OCI-LY3 (cell line): ENCODE measurements at regions not wholly inside any gene's neighbourhood (a gene's known extent, or its start where the extent isn't known, plus 50 kb on each side); places are given as distances from the start of the nearest gene placed in this dataset.

ENCODE experiments used
- H2AFZ ChIP-seq: fragments of 200-600, 300-600 bp; shearing (Covaris generic); 2 replicates; pipeline ENCODE4 v1.6.0; 2014; ENCODE audit warnings: antibody characterized with exemption, low read depth, low read length
- H3K27ac ChIP-seq: fragments of 200-600, 300-600 bp; sonication (generic); 2 replicates; pipeline ENCODE4 v1.5.1; 2014; ENCODE audit warnings: mild to moderate bottlenecking, low read length, moderate library complexity, mixed read lengths
- H3K27me3 ChIP-seq: fragments of 200-600, 300-600 bp; sonication (generic); 2 replicates; pipeline ENCODE4 v1.6.1; 2014; ENCODE audit warnings: low read depth, low read length, mixed read lengths
- H3K36me3 ChIP-seq: fragments of 200-600, 300-600 bp; sonication (generic); replicated peaks from 2 replicates; pipeline ENCODE3; 2014; ENCODE audit warnings: low read depth, low read length, mixed read lengths
- H3K4me1 ChIP-seq: fragments of 300-600, 200-600 bp; sonication (generic); 2 replicates; pipeline ENCODE4 v1.6.1; 2014; ENCODE audit warnings: low read length, mixed read lengths
- H3K4me2 ChIP-seq: fragments of 200-600, 300-600 bp; sonication (generic); 2 replicates; pipeline ENCODE4 v1.6.1; 2014; ENCODE audit warnings: low read length, mixed read lengths
- H3K4me3 ChIP-seq: fragments of 300-600, 200-600 bp; sonication (generic); 2 replicates; pipeline ENCODE4 v1.5.1; 2014; ENCODE audit warnings: antibody characterized with exemption, mild to moderate bottlenecking, low read length, moderate library complexity
- H3K79me2 ChIP-seq: fragments of 300-600, 200-600 bp; shearing (Covaris generic); 2 replicates; pipeline ENCODE4 v1.6.1; 2014; ENCODE audit warnings: mild to moderate bottlenecking, low read length, mixed read lengths
- H3K9ac ChIP-seq: fragments of 300-600, 200-600 bp; shearing (Covaris generic); 2 replicates; pipeline ENCODE4 v1.6.0; 2014; ENCODE audit warnings: mild to moderate bottlenecking, low read length, moderate library complexity
- H3K9me3 ChIP-seq: fragments of 200-600, 300-600 bp; shearing (Covaris generic); 2 replicates; pipeline ENCODE4 v1.6.1; 2014; ENCODE audit warnings: low read length, mixed read lengths; ENCODE audit not compliant: insufficient read depth
- H4K20me1 ChIP-seq: fragments of 200-600, 300-600 bp; sonication (generic); 2 replicates; pipeline ENCODE4 v1.6.1; 2016; ENCODE audit warnings: low read length, mixed read lengths; ENCODE audit not compliant: insufficient read depth
- CTCF ChIP-seq: fragments of 200-600, 300-600 bp; sonication (generic); IDR thresholded peaks from 2 replicates; pipeline ENCODE4 v1.5.1; 2014; ENCODE audit warnings: antibody characterized with exemption, low read length, low read depth
- EZH2phosphoT487 ChIP-seq: fragments of 200-600 bp; shearing (Covaris generic); IDR thresholded peaks from 2 replicates; pipeline ENCODE4 v1.6.1; 2018; ENCODE audit warnings: antibody characterized with exemption, mixed run types, low read depth

GRCh38 chr7:112891698-112892097 is 101.5 kb upstream of the TMEM168 start:
- no peak overlapping the region for H3K4me2 ChIP-seq
- no peak overlapping the region for H3K4me3 ChIP-seq
- H3K27me3 ChIP-seq: no peaks in the 10 kb centered on the region
- H3K27ac ChIP-seq: no peak overlapping the region
- no peak overlapping the region for H3K9ac ChIP-seq
- H4K20me1 ChIP-seq: no peaks in the 10 kb centered on the region
- H2AFZ ChIP-seq: no peak overlapping the region
- no peaks in the 10 kb centered on the region for H3K36me3 ChIP-seq
- H3K79me2 ChIP-seq: no peaks in the 10 kb centered on the region
- no peaks in the 10 kb centered on the region for H3K9me3 ChIP-seq
- no peaks in the 10 kb centered on the region for H3K4me1 ChIP-seq
- TF ChIP-seq CTCF (no peak), EZH2phosphoT487 (no peak)

- Histone ChIP-seq H3K27ac (no peak overlapping the region), H3K4me3 (no peak overlapping the region), H3K9ac (no peak overlapping the region), H3K27me3 (no peaks in the 10 kb centered on the region), H3K36me3 (no peaks in the 10 kb centered on the region), H3K4me2 (no peak overlapping the region), H3K4me1 (no peaks in the 10 kb centered on the region), H2AFZ (no peak overlapping the region), H4K20me1 (no peaks in the 10 kb centered on the region), H3K79me2 (no peaks in the 10 kb centered on the region), H3K9me3 (no peaks in the 10 kb centered on the region)
- TF ChIP-seq EZH2phosphoT487: no peak
- TF ChIP-seq CTCF: no peak
Measured at GRCh38 chr7:112889834-112890438, 99.7 kb upstream of the TMEM168 start.

- no peak overlapping the region for H2AFZ ChIP-seq
- no peak overlapping the region for H3K9ac ChIP-seq
- no peaks in the 10 kb centered on the region for H3K79me2 ChIP-seq
- H3K4me3 ChIP-seq: no peak overlapping the region
- H3K9me3 ChIP-seq: no peaks in the 10 kb centered on the region
- no peaks in the 10 kb centered on the region for H3K4me1 ChIP-seq
- no peak overlapping the region for H3K27ac ChIP-seq
- TF ChIP-seq CTCF (no peak), EZH2phosphoT487 (no peak)
- no peaks in the 10 kb centered on the region for H3K27me3 ChIP-seq
- no peaks in the 10 kb centered on the region for H3K36me3 ChIP-seq
- no peaks in the 10 kb centered on the region for H4K20me1 ChIP-seq
- H3K4me2 ChIP-seq: no peak overlapping the region
Measured at GRCh38 chr7:112889268-112889667, 99.1 kb upstream of the TMEM168 start.

- H3K4me1 ChIP-seq: no peaks in the 10 kb centered on the region
- no peak overlapping the region for H3K4me2 ChIP-seq
- no peaks in the 10 kb centered on the region for H3K79me2 ChIP-seq
- no peaks in the 10 kb centered on the region for H3K9me3 ChIP-seq
- H4K20me1 ChIP-seq: no peaks in the 10 kb centered on the region
- no peaks in the 10 kb centered on the region for H3K27me3 ChIP-seq
- no peak overlapping the region for H3K4me3 ChIP-seq
- H3K36me3 ChIP-seq: no peaks in the 10 kb centered on the region
- no peak for TF ChIP-seq EZH2phosphoT487
- no peak for TF ChIP-seq CTCF
- H3K9ac ChIP-seq: no peak overlapping the region
- H2AFZ ChIP-seq: no peak overlapping the region
- no peak overlapping the region for H3K27ac ChIP-seq
Measured at GRCh38 chr7:112888781-112889180, 98.6 kb upstream of the TMEM168 start.
